NCI-H2029 (cell line): ENCODE measurements at regions not wholly inside any gene's neighbourhood (a gene's known extent, or its start where the extent isn't known, plus 50 kb on each side); places are given as distances from the start of the nearest gene placed in this dataset.
"Not testable (repeated sequence)": the region's sequence is repeated elsewhere in the genome, so short reads cannot be mapped to it uniquely, and the experiment has no call there.

Experiments used
- DNase-seq: peaks from one replicate; lab custom pipeline; 2025; lab: John Stamatoyannopoulos, UW

DNA sequence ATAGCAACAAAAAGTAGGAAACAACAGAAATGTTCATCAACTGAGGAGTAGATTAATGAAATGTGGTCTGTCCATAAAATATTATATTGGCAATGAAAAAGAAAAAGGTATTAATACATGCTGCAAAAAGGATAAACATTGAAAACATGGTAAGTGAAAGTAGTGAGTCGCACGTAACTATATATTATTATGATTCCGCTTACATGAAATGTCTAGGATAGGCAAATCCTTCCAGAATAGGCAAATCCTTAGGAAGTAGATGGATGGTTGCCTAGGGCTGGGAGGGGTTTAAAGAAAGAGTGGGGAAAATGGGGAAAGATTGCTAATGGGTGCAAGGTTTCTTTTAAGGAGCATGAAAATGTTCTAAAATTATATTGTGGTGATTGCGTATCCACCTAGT lies 198.1 kb upstream of the WSB1 start:
- DNase-seq = not testable (repeated sequence)

GRCh38 chr17:27099266-27099665 lies 194.6 kb upstream of the WSB1 start:
- not testable (repeated sequence) for DNase-seq

DNA sequence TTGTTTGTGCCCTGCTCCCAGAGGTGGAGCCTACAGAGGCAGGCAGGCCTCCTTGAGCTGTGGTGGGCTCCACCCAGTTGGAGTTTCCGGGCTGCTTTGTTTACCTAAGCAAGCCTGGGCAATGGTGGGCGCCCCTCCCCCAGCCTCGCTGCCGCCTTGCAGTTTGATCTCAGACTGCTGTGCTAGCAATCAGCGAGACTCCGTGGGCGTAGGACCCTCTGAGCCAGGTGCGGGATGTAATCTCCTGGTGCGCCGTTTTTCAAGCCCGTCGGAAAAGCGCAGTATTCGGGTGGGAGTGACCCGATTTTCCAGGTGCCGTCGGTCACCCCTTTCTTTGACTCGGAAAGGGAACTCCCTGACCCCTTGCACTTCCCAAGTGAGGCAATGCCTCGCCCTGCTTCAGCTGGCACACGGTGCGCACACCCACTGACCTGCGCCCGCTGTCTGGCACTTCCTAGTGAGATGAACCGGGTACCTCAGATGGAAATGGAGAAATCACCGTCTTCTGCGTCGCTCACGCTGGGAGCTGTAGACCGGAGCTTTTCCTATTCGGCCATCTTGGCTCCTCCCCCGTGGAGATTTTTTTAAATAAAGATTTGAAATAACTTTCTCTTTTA lies 189.2 kb upstream of the WSB1 start:
- DNase-seq = not testable (repeated sequence)

DNA sequence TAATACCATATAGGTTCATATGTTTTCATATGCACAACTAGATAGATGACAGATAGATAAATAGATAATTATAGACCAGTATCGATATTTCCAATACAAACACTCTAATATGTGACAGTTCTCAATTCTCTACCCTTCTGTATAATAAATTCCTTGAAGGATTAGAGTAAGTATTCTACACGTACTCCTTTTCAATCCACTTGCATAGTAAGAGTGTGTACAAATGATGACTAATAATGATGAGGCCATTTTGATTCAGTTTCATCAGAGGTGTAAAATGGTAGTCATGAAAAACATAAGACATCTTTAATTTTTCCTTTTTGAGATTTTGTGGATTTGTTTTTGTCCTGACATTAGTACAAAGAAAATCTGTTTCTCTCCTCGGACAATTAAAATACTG lies 188.3 kb upstream of the WSB1 start:
- no peak for DNase-seq

GRCh38 chr17:27106347-27106981 lies 187.4 kb upstream of the WSB1 start:
- no peak for DNase-seq

GRCh38 chr17:27106982-27107360 lies 186.9 kb upstream of the WSB1 start:
- DNase-seq = no peak

DNA sequence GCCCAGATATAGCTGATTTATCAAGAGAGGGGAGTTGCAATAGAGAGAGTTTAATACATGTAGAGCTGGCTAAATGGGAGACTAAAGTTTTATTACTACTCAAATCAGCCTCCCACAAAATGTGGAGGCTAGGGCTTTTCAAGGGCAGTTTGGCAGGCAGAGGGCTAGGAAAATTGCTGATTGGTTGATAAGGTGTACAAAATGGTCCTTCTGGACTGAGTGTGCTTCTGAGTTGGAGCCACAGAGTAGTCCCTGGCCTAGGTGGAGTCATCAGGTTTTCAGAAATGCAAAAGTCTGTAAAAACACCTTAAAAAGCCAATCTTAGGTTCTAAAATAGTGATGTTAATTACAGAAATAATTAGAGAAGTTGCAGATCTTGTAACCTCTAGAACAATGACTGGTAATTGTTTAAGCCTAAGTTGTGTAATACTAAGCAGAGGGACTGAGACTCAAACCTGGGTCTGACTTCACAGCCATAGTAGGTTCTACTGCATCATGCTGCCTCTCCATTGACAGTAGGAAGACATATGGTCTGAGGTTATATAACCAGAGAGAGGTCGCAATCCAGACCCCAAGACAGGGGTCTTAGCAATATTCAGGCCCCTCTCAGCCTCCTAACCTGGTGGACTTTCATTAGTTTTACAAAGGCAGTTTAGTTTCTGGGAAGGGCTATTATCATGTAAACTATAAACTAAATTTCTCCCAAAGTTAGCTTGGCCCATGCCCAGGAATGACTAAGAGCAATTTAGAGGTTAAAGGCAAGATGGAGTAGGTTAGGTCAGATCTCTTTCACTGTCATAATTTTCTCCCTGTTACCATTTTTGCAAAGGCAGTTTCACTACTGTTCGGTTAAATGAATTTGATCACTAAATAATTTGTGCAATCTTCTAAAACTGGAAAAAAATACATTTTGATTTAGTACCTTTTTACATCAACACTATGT lies 186.3 kb upstream of the WSB1 start:
- not testable (repeated sequence) for DNase-seq

- no peak for DNase-seq
Measured at GRCh38 chr17:27109346-27109745, 184.6 kb upstream of the WSB1 start.

- no peak for DNase-seq
Measured at GRCh38 chr17:27153005-27153404, 140.9 kb upstream of the WSB1 start.

- no peak for DNase-seq
Measured at GRCh38 chr17:27155866-27156265, 138.0 kb upstream of the WSB1 start.

DNA sequence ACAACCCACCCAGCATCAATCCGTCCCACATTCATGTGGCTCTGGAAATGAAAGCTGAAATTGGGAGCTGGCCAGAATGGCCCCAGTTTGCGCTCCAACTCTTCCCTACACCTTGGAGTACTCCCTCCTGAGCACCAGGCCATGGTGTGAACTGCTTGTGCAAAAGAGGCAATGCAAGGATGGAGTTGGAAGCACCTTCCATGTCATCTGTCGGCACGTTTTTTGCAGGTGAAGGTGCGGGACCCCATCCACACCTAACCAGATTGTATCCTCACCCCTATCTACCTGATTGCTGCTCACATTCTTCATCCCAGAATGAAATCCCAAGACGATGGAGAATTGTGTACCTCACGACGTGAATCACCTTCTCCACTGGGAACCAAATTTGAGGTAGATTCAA lies 136.6 kb upstream of the WSB1 start:
- DNase-seq = no peak

DNA sequence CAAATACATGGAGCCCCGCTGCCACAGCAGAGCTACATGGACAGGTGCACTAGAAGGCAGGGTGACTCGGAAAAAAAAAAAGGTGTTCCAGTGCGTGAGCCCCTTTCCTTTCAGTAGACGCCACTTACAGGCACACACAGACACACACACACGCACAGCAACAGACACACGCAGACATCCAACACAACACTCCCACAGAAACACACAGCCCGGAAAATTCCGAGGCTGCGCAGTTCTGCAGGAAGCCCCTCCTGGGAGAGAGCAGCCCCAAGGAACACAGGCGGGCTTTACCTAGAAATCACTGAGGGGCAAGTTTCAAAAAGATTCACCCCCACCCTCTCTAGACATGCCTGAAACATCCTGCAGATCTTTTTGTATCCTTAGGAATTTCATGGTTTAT lies 136.0 kb upstream of the WSB1 start:
- no peak for DNase-seq

DNA sequence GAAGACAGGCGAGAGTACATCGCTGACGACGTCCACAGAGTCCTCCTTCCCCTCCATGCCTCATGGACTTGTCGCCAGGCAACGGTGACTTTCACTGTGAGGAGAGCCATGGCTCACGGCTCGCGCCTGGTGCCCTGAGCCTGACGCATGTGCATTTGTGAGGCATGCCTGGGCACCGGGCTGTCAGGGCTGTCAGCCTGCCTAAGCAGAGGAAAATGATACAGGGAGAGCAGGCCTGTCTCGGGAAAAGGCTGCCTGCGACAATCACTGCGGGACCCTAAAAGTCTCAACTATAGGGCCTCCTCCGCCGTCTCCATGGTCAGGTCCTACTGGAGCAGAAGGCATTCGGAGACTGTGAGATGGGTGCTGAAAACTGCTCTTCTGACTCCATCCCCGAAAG lies 135.5 kb upstream of the WSB1 start:
- no peak for DNase-seq

GRCh38 chr17:27180322-27180721 lies 113.6 kb upstream of the WSB1 start:
- DNase-seq = no peak

DNA sequence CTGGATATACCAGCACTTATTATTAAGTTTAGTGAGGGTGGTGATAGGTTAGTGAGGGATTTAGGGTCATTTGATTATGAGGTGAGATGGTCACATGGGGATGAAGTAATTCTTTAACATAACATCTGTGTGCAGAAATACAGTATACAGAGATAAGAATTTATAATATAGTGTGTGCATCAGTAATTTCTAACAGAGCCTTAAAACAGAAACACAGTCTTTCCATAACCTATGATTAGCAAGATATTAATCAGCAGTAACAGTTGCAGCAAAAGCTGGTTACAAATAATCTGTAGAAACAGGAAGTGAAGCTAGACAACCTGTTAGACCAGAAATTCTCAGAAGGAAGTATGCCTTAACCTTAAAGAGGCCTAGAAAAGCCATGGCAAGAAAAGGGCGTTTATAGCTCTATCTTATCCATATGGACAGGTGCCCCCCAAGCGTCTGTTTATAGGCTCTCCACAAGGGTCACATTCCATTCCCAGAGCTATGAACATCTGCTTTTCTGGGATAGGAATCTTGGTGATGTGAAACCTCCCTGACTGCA lies 112.5 kb upstream of the WSB1 start:
- not testable (repeated sequence) for DNase-seq

- no peak for DNase-seq
Measured at GRCh38 chr17:27181935-27182334, 112.0 kb upstream of the WSB1 start.

GRCh38 chr17:27197505-27197904 lies 96.4 kb upstream of the WSB1 start:
- not testable (repeated sequence) for DNase-seq

DNA sequence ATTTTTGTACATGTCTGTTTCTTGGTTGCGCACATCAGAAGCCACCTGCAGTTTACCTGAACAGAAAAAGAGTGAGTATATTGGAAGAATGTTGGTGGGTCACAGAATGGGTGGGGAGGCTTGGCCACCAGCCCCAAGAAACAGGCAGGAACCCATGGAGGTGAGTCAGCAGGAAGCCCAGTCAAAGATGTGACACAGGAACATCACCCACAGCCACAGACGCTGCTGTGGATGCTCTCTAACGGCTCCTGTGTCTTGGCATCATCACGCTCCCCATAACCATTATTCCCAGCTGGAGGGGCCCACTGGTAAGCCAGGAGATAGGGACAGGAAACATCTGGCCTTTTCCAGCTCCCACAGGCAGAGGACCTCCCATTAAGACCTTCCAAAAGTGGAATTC lies 94.0 kb upstream of the WSB1 start:
- no peak for DNase-seq

DNA sequence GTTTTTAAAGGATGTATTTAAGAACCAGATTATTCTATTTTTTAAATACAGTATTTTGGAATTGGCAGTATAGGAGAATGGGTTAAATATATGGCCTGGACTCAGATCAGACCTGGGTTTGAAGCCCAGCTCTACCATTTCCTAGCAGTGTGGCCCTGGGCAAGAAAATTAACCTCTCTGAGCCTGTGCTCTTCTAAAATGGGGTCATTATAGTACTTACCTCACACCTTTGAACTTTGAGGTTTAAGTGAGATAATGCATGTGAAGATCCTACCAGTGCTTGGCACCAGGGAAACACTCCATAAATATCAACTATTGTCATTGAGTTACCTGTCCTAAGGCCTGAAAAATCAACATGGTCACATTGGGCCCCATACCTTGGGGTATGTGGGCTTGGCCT lies 93.4 kb upstream of the WSB1 start:
- DNase-seq = no peak

DNA sequence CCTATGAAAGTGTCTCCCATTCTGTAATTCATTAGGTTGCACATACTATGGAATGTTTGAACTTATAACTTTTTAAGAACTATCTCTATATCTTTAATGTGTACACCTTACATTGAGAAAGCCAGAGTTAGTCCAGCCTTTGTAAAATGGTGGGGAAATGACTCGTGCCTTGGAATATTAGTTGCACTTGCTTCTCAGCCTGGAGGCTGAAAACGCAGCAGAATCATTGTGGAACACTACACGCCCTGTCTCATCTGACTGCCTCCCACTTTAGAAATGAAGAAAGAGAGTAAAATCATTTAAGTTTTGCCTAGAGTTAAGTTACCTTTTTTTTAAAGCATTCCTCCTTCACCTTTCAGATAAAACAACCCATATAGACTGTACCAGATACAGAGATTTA lies 90.7 kb upstream of the WSB1 start:
- DNase-seq = no peak

DNA sequence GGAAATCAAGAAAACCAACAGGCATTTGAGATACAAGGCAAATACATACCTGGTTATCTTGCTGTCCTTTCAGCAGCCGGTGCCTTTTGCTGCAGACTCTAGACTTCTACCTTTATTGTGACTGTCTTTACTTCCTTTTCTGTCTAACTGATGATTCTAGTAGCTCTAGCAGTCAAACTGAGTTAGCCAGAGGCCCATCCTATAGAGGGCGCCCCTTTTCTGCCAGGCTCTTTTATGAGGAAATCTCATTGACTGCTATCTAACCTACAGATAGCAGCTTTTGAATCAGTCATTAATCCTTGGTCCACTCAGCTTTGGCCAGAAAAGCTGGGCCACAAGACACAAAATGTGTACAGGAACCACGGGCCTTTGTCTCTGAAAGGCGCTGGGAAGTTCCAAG lies 87.5 kb upstream of the WSB1 start:
- no peak for DNase-seq

- DNase-seq = no peak
Measured at GRCh38 chr17:27207073-27207513, 86.8 kb upstream of the WSB1 start.

- DNase-seq = not testable (repeated sequence)
Measured at GRCh38 chr17:27208370-27208769, 85.5 kb upstream of the WSB1 start.
